Uterus (tissue), 2 donors: ENCODE measurements at regions not wholly inside any gene's neighbourhood (a gene's known extent, or its start where the extent isn't known, plus 50 kb on each side); places are given as distances from the start of the nearest gene placed in this dataset.

Source experiments
- CTCF ChIP-seq, 4 experiments: fragments of 200-600 bp in 2 of 4; fragments of 450-650 bp in 2 of 4; sonication (generic) in 2 of 4; IDR thresholded peaks; one replicate each; pipeline ENCODE4 v1.5.1; 2016 to 2019; ENCODE audit warnings: antibody characterized with exemption in 4 of 4, mild to moderate bottlenecking in 2 of 4, moderate library complexity in 1 of 4
- POLR2A ChIP-seq, 2 donors: fragments of 450-650 bp; IDR thresholded peaks; one replicate each; pipeline ENCODE4 v1.6.1; 2016; ENCODE audit warnings: antibody characterized with exemption in 2 of 2, mild to moderate bottlenecking in 1 of 2, moderate library complexity in 1 of 2

GRCh38 chr6:43934183-43934802 is 164.3 kb downstream of the VEGFA start:
- no peak for TF ChIP-seq POLR2A (IDR thresholded peaks at IDR 0.05)
- TF ChIP-seq CTCF (IDR thresholded peaks at IDR 0.05), result no peak
